ACC112 (cell line): ENCODE measurements at regions not wholly inside any gene's neighbourhood (a gene's known extent, or its start where the extent isn't known, plus 50 kb on each side); places are given as distances from the start of the nearest gene placed in this dataset.

Experiments used
- H2AFZ ChIP-seq: fragments of 200-600 bp; sonication (generic); one replicate; pipeline ENCODE4 v1.6.0; 2017; ENCODE audit warnings: antibody characterized with exemption, low read length; ENCODE audit not compliant: unreplicated experiment
- H3K27ac ChIP-seq: fragments of 200-600 bp; sonication (generic); 2 replicates; pipeline ENCODE4 v1.5.1; 2014; ENCODE audit warnings: low read depth, mild to moderate bottlenecking, antibody characterized with exemption, low read length, moderate library complexity
- H3K27me3 ChIP-seq: fragments of 200-600 bp; sonication (generic); 2 replicates; pipeline ENCODE4 v1.6.1; 2014; ENCODE audit warnings: mild to moderate bottlenecking, antibody characterized with exemption, low read length, moderate library complexity, mixed read lengths; ENCODE audit not compliant: insufficient read depth
- H3K36me3 ChIP-seq: fragments of 200-600 bp; sonication (generic); 2 replicates; pipeline ENCODE4 v1.6.1; 2016; ENCODE audit warnings: mild to moderate bottlenecking, antibody characterized with exemption, low read length, moderate library complexity, mixed read lengths; ENCODE audit not compliant: insufficient read depth
- H3K4me1 ChIP-seq: fragments of 200-600 bp; sonication (generic); one replicate; pipeline ENCODE4 v1.6.1; 2016; ENCODE audit warnings: low read length, mixed read lengths; ENCODE audit not compliant: insufficient read depth, unreplicated experiment, control insufficient read depth
- H3K4me3 ChIP-seq: fragments of 200-600 bp; sonication (generic); 2 replicates; pipeline ENCODE4 v1.5.1; 2014; ENCODE audit warnings: mild to moderate bottlenecking, low read depth, low read length
- H3K79me2 ChIP-seq: fragments of 200-600 bp; sonication (generic); one replicate; pipeline ENCODE4 v1.6.0; 2016; ENCODE audit warnings: low read length; ENCODE audit not compliant: control insufficient read depth, unreplicated experiment, insufficient read depth

GRCh38 chr1:59176471-59176870, 120.4 kb upstream of the FGGY start:
- H3K27me3 ChIP-seq, result no peaks in the 10 kb centered on the region
- no peaks in the 10 kb centered on the region for H3K79me2 ChIP-seq
- H2AFZ ChIP-seq, result no peak overlapping the region
- no peak overlapping the region for H3K4me3 ChIP-seq
- no peaks in the 10 kb centered on the region for H3K36me3 ChIP-seq
- no peak overlapping the region for H3K27ac ChIP-seq
- H3K4me1 ChIP-seq, result peaks cover 25% of the 10 kb centered on the region

DNA sequence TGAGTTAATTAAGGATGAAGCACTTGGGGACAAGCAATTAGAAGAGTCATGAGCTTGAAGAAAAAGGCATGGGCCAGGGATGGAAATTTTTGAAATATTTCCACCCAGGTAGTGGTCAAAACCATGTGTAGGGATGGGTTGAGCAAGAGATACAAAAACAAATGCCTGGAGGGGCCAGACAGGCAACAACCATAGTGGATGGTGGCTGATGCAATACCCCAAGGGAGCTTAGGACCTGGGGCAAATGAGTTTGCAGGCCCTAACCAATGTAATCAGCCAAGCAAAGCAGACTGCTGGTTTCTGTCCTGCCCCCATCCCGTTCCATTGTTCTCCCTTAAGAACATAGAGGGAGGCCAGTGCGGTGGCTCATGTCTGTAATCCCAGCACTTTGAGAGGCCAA, 119.1 kb upstream of the FGGY start:
- no peaks in the 10 kb centered on the region for H3K79me2 ChIP-seq
- H2AFZ ChIP-seq, result no peak overlapping the region
- no peak overlapping the region for H3K27ac ChIP-seq
- H3K4me3 ChIP-seq, result no peak overlapping the region
- H3K36me3 ChIP-seq, result no peaks in the 10 kb centered on the region
- H3K4me1 ChIP-seq, result peaks cover 21% of the 10 kb centered on the region
- no peaks in the 10 kb centered on the region for H3K27me3 ChIP-seq

DNA sequence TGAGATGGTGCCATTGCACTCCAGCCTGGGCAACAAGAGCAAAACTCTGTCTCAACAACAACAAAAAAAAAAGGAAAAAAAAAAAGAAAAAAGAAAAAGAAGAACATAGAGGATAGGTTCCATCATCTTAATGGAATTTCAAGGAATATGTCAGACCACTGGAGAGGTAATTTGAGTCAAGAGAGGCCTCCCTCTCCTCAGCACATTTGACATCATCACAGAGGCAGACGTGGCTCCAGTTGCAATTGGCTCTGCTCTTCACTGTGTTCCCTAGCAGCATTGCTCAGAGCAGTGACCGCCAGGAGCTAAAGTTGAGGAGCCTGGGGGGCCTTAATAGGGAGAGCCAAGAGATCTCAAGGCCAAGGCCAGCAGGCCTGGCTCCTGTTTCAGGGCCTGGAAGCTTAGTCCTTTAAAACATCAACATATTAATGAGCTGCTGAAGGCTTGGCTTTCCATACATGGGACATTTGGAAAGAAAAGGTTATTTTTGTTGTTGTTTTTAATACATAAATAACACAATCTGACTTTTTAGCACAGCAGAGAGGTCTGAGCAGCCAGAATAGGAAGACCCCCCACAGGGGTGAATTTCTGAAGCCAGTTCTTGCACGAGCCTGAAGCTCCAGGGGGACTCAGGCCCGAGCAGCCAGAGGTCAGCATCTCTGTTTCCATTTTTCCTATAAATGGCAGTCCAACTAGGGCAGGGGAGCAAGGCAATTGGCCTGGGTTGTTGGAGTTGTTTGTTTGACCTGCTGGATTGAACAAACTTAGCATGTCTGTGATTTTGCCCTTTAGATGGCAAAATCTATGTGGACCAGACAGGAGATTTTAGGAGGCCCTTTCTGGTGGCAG, 118.3 kb upstream of the FGGY start:
- no peaks in the 10 kb centered on the region for H3K27me3 ChIP-seq
- H3K27ac ChIP-seq, result no peak overlapping the region
- peaks cover 15% of the 10 kb centered on the region for H3K4me1 ChIP-seq
- no peak overlapping the region for H2AFZ ChIP-seq
- no peaks in the 10 kb centered on the region for H3K36me3 ChIP-seq
- no peaks in the 10 kb centered on the region for H3K79me2 ChIP-seq
- H3K4me3 ChIP-seq, result no peak overlapping the region

DNA sequence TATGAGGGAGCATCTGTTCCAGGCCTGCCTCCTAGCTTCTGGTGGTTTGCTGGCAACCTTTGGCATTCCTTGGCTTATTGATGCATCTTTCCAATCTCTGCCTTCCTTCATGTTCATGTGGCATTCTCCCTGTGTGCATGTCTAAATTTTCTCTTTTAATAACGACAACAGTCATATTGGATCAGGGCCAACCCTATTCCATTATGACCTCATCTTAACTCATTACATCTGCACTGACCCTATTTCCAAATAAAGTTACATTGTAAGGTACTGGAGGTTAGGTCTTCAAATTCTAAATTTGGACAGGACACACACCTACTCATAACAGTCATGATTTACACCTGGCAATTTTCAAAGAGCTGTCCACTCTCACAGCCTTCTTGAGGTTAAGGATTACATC, 117.2 kb upstream of the FGGY start:
- H3K4me1 ChIP-seq, result peaks cover 7% of the 10 kb centered on the region
- H3K27ac ChIP-seq, result no peak overlapping the region
- no peak overlapping the region for H3K4me3 ChIP-seq
- no peaks in the 10 kb centered on the region for H3K36me3 ChIP-seq
- H2AFZ ChIP-seq, result no peak overlapping the region
- H3K27me3 ChIP-seq, result no peaks in the 10 kb centered on the region
- no peaks in the 10 kb centered on the region for H3K79me2 ChIP-seq

- H2AFZ ChIP-seq, result no peak overlapping the region
- H3K4me3 ChIP-seq, result no peak overlapping the region
- no peaks in the 10 kb centered on the region for H3K36me3 ChIP-seq
- H3K79me2 ChIP-seq, result no peaks in the 10 kb centered on the region
- no peak overlapping the region for H3K27ac ChIP-seq
- no peaks in the 10 kb centered on the region for H3K27me3 ChIP-seq
- peaks cover 7% of the 10 kb centered on the region for H3K4me1 ChIP-seq
Measured at GRCh38 chr1:59180735-59181134, 116.2 kb upstream of the FGGY start.

DNA sequence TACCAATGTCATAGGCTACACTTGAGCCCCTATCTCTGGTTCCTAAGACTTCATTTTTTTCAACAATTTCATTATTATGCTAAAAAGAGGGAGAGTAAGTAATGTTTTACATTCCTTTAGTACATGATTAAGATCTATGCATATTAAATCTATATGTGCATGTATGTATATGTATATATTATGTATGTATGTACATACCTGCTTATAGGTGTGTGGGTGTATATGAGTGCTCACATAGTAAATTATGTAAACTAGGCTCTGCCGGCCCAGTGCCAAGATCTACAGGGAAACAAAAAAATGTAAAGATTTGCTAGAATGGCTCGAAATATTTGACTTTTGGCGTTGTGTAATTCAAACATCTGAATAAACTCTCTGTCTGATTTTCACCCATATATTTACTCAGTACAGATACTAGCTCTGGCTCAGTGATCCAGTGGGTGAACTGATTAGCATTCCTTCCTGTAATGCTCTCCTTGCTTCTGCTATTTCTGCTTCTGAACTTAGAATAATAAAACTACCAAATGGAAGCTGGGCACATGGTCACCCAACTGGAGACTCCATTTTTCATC, 113.1 kb upstream of the FGGY start:
- Histone ChIP-seq H3K4me3 (no peak overlapping the region), H3K27me3 (no peaks in the 10 kb centered on the region), H3K36me3 (no peaks in the 10 kb centered on the region), H3K4me1 (peaks cover 7% of the 10 kb centered on the region), H3K27ac (no peak overlapping the region), H2AFZ (no peak overlapping the region), H3K79me2 (no peaks in the 10 kb centered on the region)

DNA sequence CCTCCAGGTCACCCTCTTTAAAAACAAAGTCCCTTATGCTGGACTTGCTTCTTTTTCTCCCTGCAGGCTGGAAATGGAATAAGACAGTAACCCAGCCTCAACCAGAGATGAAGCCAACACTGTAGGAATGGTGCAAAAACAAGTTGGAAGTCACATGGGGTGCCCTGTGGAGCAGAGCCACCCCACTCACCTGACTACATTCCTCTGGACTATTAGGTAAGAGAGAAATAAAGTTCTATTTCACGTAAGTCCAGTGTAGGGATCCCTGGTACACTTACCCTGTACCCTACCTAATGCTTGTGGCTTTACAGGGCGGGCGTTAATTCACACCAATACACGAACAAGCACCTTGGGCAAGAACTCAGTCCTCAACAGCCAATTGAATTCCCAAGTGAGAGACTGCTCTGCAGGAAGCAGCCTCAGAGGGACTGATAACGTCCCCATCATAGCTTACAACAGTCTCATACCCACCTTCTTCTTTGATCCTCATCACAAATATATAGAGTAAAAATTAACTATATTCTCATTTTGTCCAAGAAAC, 112.5 kb upstream of the FGGY start:
- H3K4me1 ChIP-seq, result peaks cover 7% of the 10 kb centered on the region
- H3K27me3 ChIP-seq, result no peaks in the 10 kb centered on the region
- H2AFZ ChIP-seq, result no peak overlapping the region
- H3K4me3 ChIP-seq, result no peak overlapping the region
- H3K27ac ChIP-seq, result no peak overlapping the region
- no peaks in the 10 kb centered on the region for H3K79me2 ChIP-seq
- no peaks in the 10 kb centered on the region for H3K36me3 ChIP-seq

- H3K27me3 ChIP-seq, result no peaks in the 10 kb centered on the region
- H3K4me3 ChIP-seq, result no peak overlapping the region
- H3K27ac ChIP-seq, result no peak overlapping the region
- H3K79me2 ChIP-seq, result no peaks in the 10 kb centered on the region
- no peaks in the 10 kb centered on the region for H3K36me3 ChIP-seq
- H3K4me1 ChIP-seq, result peaks cover under 1% of the 10 kb centered on the region
- H2AFZ ChIP-seq, result no peak overlapping the region
Measured at GRCh38 chr1:59185163-59185860, 111.6 kb upstream of the FGGY start.

GRCh38 chr1:59186656-59187055, 110.2 kb upstream of the FGGY start:
- Histone ChIP-seq H3K27me3 (no peaks in the 10 kb centered on the region), H3K4me1 (no peaks in the 10 kb centered on the region), H3K79me2 (no peaks in the 10 kb centered on the region), H3K36me3 (no peaks in the 10 kb centered on the region), H3K27ac (no peak overlapping the region), H3K4me3 (no peak overlapping the region), H2AFZ (no peak overlapping the region)

DNA sequence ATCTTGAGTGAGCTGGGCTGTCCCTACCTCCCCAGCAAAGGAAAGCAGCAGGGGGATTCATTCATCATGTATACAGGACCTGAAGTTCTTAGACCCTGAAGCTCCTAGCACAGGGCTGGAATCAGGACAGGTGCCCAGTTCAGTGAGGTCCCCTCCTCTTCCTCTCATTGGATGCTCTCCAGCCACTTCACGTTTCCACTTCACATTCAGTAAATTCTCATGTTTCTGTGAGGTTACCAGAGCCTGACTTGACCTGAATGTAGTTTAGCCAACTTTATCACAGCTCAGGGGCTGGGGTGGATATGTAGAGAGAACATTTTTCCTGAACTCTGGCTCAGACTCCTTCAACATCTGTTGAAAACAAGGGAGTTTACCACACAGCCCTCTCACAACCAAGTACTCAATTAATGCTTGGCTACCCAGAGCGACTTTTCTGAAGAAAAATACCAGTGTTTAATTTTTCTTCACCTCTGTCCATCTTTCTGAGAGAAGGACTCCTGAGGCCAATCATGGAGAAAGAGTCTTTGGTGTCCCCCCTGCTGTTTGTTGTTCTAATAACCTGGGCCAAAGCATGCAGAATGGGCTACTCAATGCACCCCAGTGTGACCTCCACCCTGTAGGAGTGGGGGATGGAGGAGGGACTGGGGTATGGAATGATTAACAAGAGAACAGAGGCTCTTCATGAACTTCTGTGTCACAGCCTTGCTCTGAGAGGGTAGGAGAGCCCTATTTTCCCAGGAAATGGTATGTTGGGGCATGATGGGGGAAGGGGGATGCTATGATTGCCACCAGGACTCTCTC, 108.3 kb upstream of the FGGY start:
- Histone ChIP-seq H3K36me3 (no peaks in the 10 kb centered on the region), H3K27ac (no peak overlapping the region), H3K4me3 (no peak overlapping the region), H3K4me1 (no peaks in the 10 kb centered on the region), H3K27me3 (no peaks in the 10 kb centered on the region), H2AFZ (no peak overlapping the region), H3K79me2 (no peaks in the 10 kb centered on the region)
